Fibroblast of lung (primary cell): ENCODE measurements at regions not wholly inside any gene's neighbourhood (a gene's known extent, or its start where the extent isn't known, plus 50 kb on each side); places are given as distances from the start of the nearest gene placed in this dataset.

Experiments
- DNase-seq, 2 donors: peaks; one replicate each; pipeline versions ENCODE4 v3.0.0 to v3.0.0-alpha.2; 2010; ENCODE audit warnings: low read depth in 2 of 2
- H2AFZ ChIP-seq: 2 replicates; pipeline ENCODE4 v1.5.1; 2012; ENCODE audit warnings: low read length, control low read depth, inconsistent platforms
- H3K27ac ChIP-seq: 2 replicates; pipeline ENCODE4 v1.5.1; 2011; ENCODE audit warnings: low read length, control low read depth; ENCODE audit not compliant: insufficient read depth
- H3K27me3 ChIP-seq: 2 replicates; pipeline ENCODE4 v1.5.1; 2011; ENCODE audit warnings: mild to moderate bottlenecking, low read length; ENCODE audit not compliant: control insufficient read depth, insufficient read depth
- H3K36me3 ChIP-seq: 2 replicates; pipeline ENCODE4 v1.5.1; 2011; ENCODE audit warnings: low read length; ENCODE audit not compliant: control insufficient read depth, insufficient read depth
- H3K4me1 ChIP-seq: 2 replicates; pipeline ENCODE4 v1.5.1; 2011; ENCODE audit warnings: low read length; ENCODE audit not compliant: control insufficient read depth, insufficient read depth; ENCODE audit errors: extremely low read depth
- H3K4me2 ChIP-seq: 2 replicates; pipeline ENCODE4 v1.5.1; 2011; ENCODE audit warnings: low read length, control low read depth; ENCODE audit not compliant: insufficient read depth; ENCODE audit errors: extremely low read depth
- H3K4me3 ChIP-seq, 4 experiments: fragments of 200-600 bp in 1 of 4; sonication (generic) in 1 of 4; replicated peaks in 1 of 4; 2 replicates each; pipeline ENCODE4 v1.5.1; 2011 to 2016; ENCODE audit warnings: low read length in 4 of 4, low read depth in 3 of 4, mild to moderate bottlenecking in 3 of 4, control low read depth in 2 of 4, inconsistent platforms in 1 of 4, mixed read lengths in 1 of 4; ENCODE audit not compliant: insufficient read depth in 1 of 4; ENCODE audit errors: control extremely low read depth in 1 of 4
- H3K79me2 ChIP-seq: 2 replicates; pipeline ENCODE4 v1.5.1; 2012; ENCODE audit warnings: mild to moderate bottlenecking, low read length, inconsistent platforms; ENCODE audit not compliant: control insufficient read depth, insufficient read depth
- H3K9ac ChIP-seq: 2 replicates; pipeline ENCODE4 v1.5.1; 2011; ENCODE audit warnings: mild to moderate bottlenecking, low read length, control low read depth; ENCODE audit not compliant: insufficient read depth
- H3K9me3 ChIP-seq: 2 replicates; pipeline ENCODE4 v1.5.1; 2012; ENCODE audit warnings: low read depth, low read length; ENCODE audit not compliant: control insufficient read depth, insufficient read depth
- H4K20me1 ChIP-seq: 2 replicates; pipeline ENCODE4 v1.5.1; 2011; ENCODE audit warnings: low read length; ENCODE audit not compliant: control insufficient read depth, insufficient read depth; ENCODE audit errors: extremely low read depth
- CTCF ChIP-seq, 2 donors: IDR thresholded peaks in 1 of 2; conservative IDR thresholded peaks in 1 of 2; 1 replicate in 1 of 2; 2 replicates in 1 of 2; pipeline ENCODE4 v1.5.1; 2011 to 2012; ENCODE audit warnings: low read length in 2 of 2, control low read depth in 1 of 2, inconsistent platforms in 1 of 2, low read depth in 1 of 2, mild to moderate bottlenecking in 1 of 2
- EZH2 ChIP-seq: IDR thresholded peaks from 2 replicates; pipeline ENCODE4 v1.5.1; 2012; ENCODE audit warnings: low read length, control low read depth, mild to moderate bottlenecking; ENCODE audit errors: missing control alignments

GRCh38 chr10:111999915-112000302, 183.7 kb downstream of the GPAM start:
- no peaks in the 10 kb centered on the region for H3K4me1 ChIP-seq
- H3K4me3 ChIP-seq = no peak overlapping the region
- no peak overlapping the region for H3K9ac ChIP-seq
- no peaks in the 10 kb centered on the region for H4K20me1 ChIP-seq
- no peak overlapping the region for H2AFZ ChIP-seq
- H3K27ac ChIP-seq = no peak overlapping the region
- no peaks in the 10 kb centered on the region for H3K9me3 ChIP-seq
- H3K79me2 ChIP-seq = no peaks in the 10 kb centered on the region
- TF ChIP-seq EZH2 (no peak), CTCF (conservative IDR thresholded peaks at IDR 0.05 in 1 of 2, IDR thresholded peaks at IDR 0.05 in 1 of 2; ENCODE audit: low read depth in 1 of 2, low read length in 2 of 2) (no peak)
- no peaks in the 10 kb centered on the region for H3K27me3 ChIP-seq
- no peak overlapping the region for H3K4me2 ChIP-seq
- H3K36me3 ChIP-seq = no peaks in the 10 kb centered on the region
- DNase-seq = no peak

GRCh38 chr10:112000466-112000865, 183.1 kb downstream of the GPAM start:
- H2AFZ ChIP-seq = no peak overlapping the region
- no peaks in the 10 kb centered on the region for H4K20me1 ChIP-seq
- no peaks in the 10 kb centered on the region for H3K4me1 ChIP-seq
- H3K9me3 ChIP-seq = no peaks in the 10 kb centered on the region
- TF ChIP-seq CTCF (conservative IDR thresholded peaks at IDR 0.05 in 1 of 2, IDR thresholded peaks at IDR 0.05 in 1 of 2; ENCODE audit: low read depth in 1 of 2, low read length in 2 of 2) = no peak
- TF ChIP-seq EZH2 = no peak
- H3K36me3 ChIP-seq = no peaks in the 10 kb centered on the region
- no peak overlapping the region for H3K27ac ChIP-seq
- no peak for DNase-seq
- H3K4me2 ChIP-seq = no peak overlapping the region
- H3K4me3 ChIP-seq = no peak overlapping the region
- H3K9ac ChIP-seq = no peak overlapping the region
- H3K27me3 ChIP-seq = no peaks in the 10 kb centered on the region
- H3K79me2 ChIP-seq = no peaks in the 10 kb centered on the region

GRCh38 chr10:112002206-112002605, 181.4 kb downstream of the GPAM start:
- no peak for TF ChIP-seq CTCF (conservative IDR thresholded peaks at IDR 0.05 in 1 of 2, IDR thresholded peaks at IDR 0.05 in 1 of 2; ENCODE audit: low read depth in 1 of 2, low read length in 2 of 2)
- H4K20me1 ChIP-seq = no peaks in the 10 kb centered on the region

More at GRCh38 chr10:112002206-112002605, 181.4 kb downstream of the GPAM start:
- Histone ChIP-seq H3K9me3 (no peaks in the 10 kb centered on the region), H3K79me2 (no peaks in the 10 kb centered on the region), H3K36me3 (no peaks in the 10 kb centered on the region), H3K4me1 (no peaks in the 10 kb centered on the region), H3K27ac (no peak overlapping the region), H2AFZ (no peak overlapping the region), H3K9ac (no peak overlapping the region), H3K4me3 (no peak overlapping the region), H3K4me2 (no peak overlapping the region), H3K27me3 (no peaks in the 10 kb centered on the region)
- DNase-seq = no peak
